ENCODE measurements at regions not wholly inside any gene's neighbourhood (a gene's known extent, or its start where the extent isn't known, plus 50 kb on each side); places are given as distances from the start of the nearest gene placed in this dataset.

GRCh38 chr20:17824676-17825251 is 125.0 kb downstream of the BANF2 start:
- H3K27ac ChIP-seq: no peak overlapping the region
- WGBS (ENCODE audit: missing lambda C conversion rate): 92% methylated on average over 7 of the region's 7 CpGs
- ATAC-seq: no peak
- no peak overlapping the region for H3K4me2 ChIP-seq
- ChIA-PET POLR2A (no interaction called here), CTCF (interaction anchor here (0.7 to 2.3 kb wide), 3 partner anchors 15 to 44 kb away, joined by 3 to 5 read pairs (median 3); no protein-coding TSS in a partner anchor)
- H3K4me3 ChIP-seq: no peak overlapping the region
- FAIRE-seq: no peak
- H3K9me3 ChIP-seq: no peaks in the 10 kb centered on the region
- TF ChIP-seq TFCP2L1 (CRISPR knock-in tag; IDR thresholded peaks at IDR 0.05) (no peak), FOSL2 (IDR thresholded peaks at IDR 0.05) (no peak), FOSL2 (CRISPR knock-in tag; IDR thresholded peaks at IDR 0.05) (no peak), JUN (IDR thresholded peaks at IDR 0.05) (no peak), KDM1A (IDR thresholded peaks at IDR 0.05; ENCODE audit: low read depth) (no peak)
- H3K4me1 ChIP-seq: 0 out of 3 replicates have a peak, but pooled peaks cover 2% of the 10 kb centered on the region
- no peak for DNase-seq (ENCODE audit: low read depth in 1 of 2, low spot score in 1 of 2)

- ChIA-PET POLR2A (no interaction called here), CTCF (interaction anchor here (2.3 kb wide), 1 partner anchor 16 kb away, joined by 5 read pairs; no protein-coding TSS in a partner anchor)
- ATAC-seq: no peak; a peak in 2 of 6 replicates
- no peak for TF ChIP-seq PBX3 (IDR thresholded peaks at IDR 0.05)
- TF ChIP-seq JUNB (IDR thresholded peaks at IDR 0.05): no peak
- no peak for TF ChIP-seq RARB (CRISPR knock-in tag; IDR thresholded peaks at IDR 0.05)
- no peak for TF ChIP-seq FOSL2 (IDR thresholded peaks at IDR 0.05)
- TF ChIP-seq FOSL2 (CRISPR knock-in tag; IDR thresholded peaks at IDR 0.05): no peak
- no peak for TF ChIP-seq TFCP2L1 (CRISPR knock-in tag; IDR thresholded peaks at IDR 0.05)
- no peak for TF ChIP-seq USF2 (IDR thresholded peaks at IDR 0.05)
- TF ChIP-seq ZNF302 (CRISPR knock-in tag; IDR thresholded peaks at IDR 0.05): no peak
- TF ChIP-seq CHD4 (IDR thresholded peaks at IDR 0.05; ENCODE audit: borderline replicate concordance): no peak
- TF ChIP-seq POLR2AphosphoS2 (conservative IDR thresholded peaks at IDR 0.05; ENCODE audit: low read length): no peak
- no peak for TF ChIP-seq CBX8 (IDR thresholded peaks at IDR 0.05)
- no peak for TF ChIP-seq RNF2 (IDR thresholded peaks at IDR 0.05; ENCODE audit: borderline replicate concordance, low read depth)
- TF ChIP-seq ATOH8 (CRISPR knock-in tag; IDR thresholded peaks at IDR 0.05; ENCODE audit: low read depth): no peak
- no peak for TF ChIP-seq CEBPB (IDR thresholded peaks at IDR 0.05)
- no peak for TF ChIP-seq HOXB13 (CRISPR knock-in tag; IDR thresholded peaks at IDR 0.05; ENCODE audit: low read depth)
- TF ChIP-seq CHD2 (IDR thresholded peaks at IDR 0.05; ENCODE audit: low read length, partially characterized antibody): no peak
- Histone ChIP-seq H3K4me1 (0 out of 3 replicates have a peak, but pooled peaks cover 2% of the 10 kb centered on the region), H3K4me3 (no peak overlapping the region), H3K9me3 (no peaks in the 10 kb centered on the region; the same call in 2 of the 3 replicates), H3K4me2 (no peak overlapping the region), H3K27ac (no peak overlapping the region)
- no peak for DNase-seq (ENCODE audit: low read depth in 1 of 2, low spot score in 1 of 2)
- FAIRE-seq: no peak
- WGBS (ENCODE audit: missing lambda C conversion rate): 68% methylated on average over 10 of the region's 10 CpGs
Observed at GRCh38 chr20:17823409-17824144, 123.8 kb downstream of the BANF2 start.
